ENCODE measurements at regions not wholly inside any gene's neighbourhood (a gene's known extent, or its start where the extent isn't known, plus 50 kb on each side); places are given as distances from the start of the nearest gene placed in this dataset.

- ChIA-PET POLR2A (ENCODE audit: partially characterized antibody) (no interaction called here), CTCF (ENCODE audit: partially characterized antibody) (interaction anchor here (0.7 to 1.0 kb wide), 2 partner anchors 9 to 27 kb away, joined by 3 read pairs; no protein-coding TSS in a partner anchor)
- Histone ChIP-seq H4K5ac (ENCODE audit: insufficient read length, low read depth, low read length) (no peak overlapping the region), H4K91ac (replicated peaks; ENCODE audit: insufficient read length, low read length) (no peak overlapping the region), H2AFZ (ENCODE audit: low read length) (no peak overlapping the region), H3K4me3 (ENCODE audit: extremely low read depth in 1 of 4, insufficient read depth in 2 of 4, low read depth in 3 of 4, low read length in 4 of 4) (no peak overlapping the region), H2AK5ac (ENCODE audit: low read depth, low read length) (no peak overlapping the region), H2BK5ac (ENCODE audit: low read depth, low read length) (no peak overlapping the region), H3K4me1 (replicated peaks in 1 of 4; ENCODE audit: control insufficient read depth in 3 of 4, insufficient read depth in 4 of 4, low read length in 3 of 4) (peaks cover 0 to 5% (median 4%) of the 10 kb centered on the region in 4 experiments; a peak in 3 of 7 replicates), H3K56ac (replicated peaks; ENCODE audit: insufficient read length, low read depth, low read length) (no peak overlapping the region), H3K36me3 (ENCODE audit: control insufficient read depth in 2 of 4, insufficient read depth in 4 of 4, low read length in 3 of 4) (no peaks in the 10 kb centered on the region), H3K27me3 (replicated peaks in 1 of 4; ENCODE audit: control insufficient read depth in 3 of 4, extremely low read depth in 1 of 4, insufficient read depth in 3 of 4, low read length in 3 of 4) (no peaks in the 10 kb centered on the region; a peak in 1 of 7 replicates), H3K4me2 (ENCODE audit: insufficient read depth in 1 of 2, low read depth in 2 of 2, low read length in 2 of 2) (no peak overlapping the region), H3K23me2 (ENCODE audit: low read depth, low read length) (no peaks in the 10 kb centered on the region), H3K79me1 (ENCODE audit: low read depth, low read length) (no peaks in the 10 kb centered on the region), H3K9ac (replicated peaks in 1 of 4; ENCODE audit: extremely low read depth in 1 of 4, low read depth in 3 of 4, low read length in 3 of 4) (no peak overlapping the region), H2BK12ac (ENCODE audit: low read depth, low read length) (no peak overlapping the region), H4K20me1 (replicated peaks in 1 of 2; ENCODE audit: control insufficient read depth in 1 of 2, insufficient read depth in 2 of 2, low read length in 2 of 2) (no peaks in the 10 kb centered on the region), H3K14ac (ENCODE audit: insufficient read length) (no peak overlapping the region), H3K18ac (ENCODE audit: extremely low read depth, low read length) (no peak overlapping the region), H3K4ac (replicated peaks; ENCODE audit: insufficient read length, low read depth, low read length) (no peak overlapping the region), H3K23ac (ENCODE audit: insufficient read length) (no peak overlapping the region), H2BK20ac (ENCODE audit: low read length) (no peak overlapping the region), H3K9me3 (ENCODE audit: insufficient read depth in 2 of 2, low read depth in 1 of 2, low read length in 1 of 2) (no peaks in the 10 kb centered on the region), H3K27ac (ENCODE audit: low read depth, low read length) (no peak overlapping the region), H2BK120ac (replicated peaks; ENCODE audit: low read depth, low read length) (no peak overlapping the region), H2BK15ac (ENCODE audit: low read length) (no peak overlapping the region), H4K8ac (ENCODE audit: extremely low read depth, insufficient read depth, low read length) (no peak overlapping the region), H3K79me2 (ENCODE audit: control insufficient read depth in 1 of 2, insufficient read depth in 2 of 2, low read length in 2 of 2) (no peaks in the 10 kb centered on the region)
- DNase-seq (ENCODE audit: low read depth in 1 of 2, low spot score in 2 of 2) (no peak), FAIRE-seq (no peak)
- 10% methylated on average over 1 of the region's 1 CpG; no CpG with 5 or more reads in 1 of the 2 experiments for WGBS, 2 experiments (ENCODE audit: extremely low coverage in 1 of 2, insufficient coverage in 1 of 2, insufficient read length in 1 of 2, insufficient replicate concordance in 2 of 2, low coverage in 1 of 2, low lambda C conversion rate in 2 of 2, missing lambda C conversion rate in 1 of 2)
- TF ChIP-seq SRF (IDR thresholded peaks at IDR 0.05; ENCODE audit: low read depth, low read length) (no peak), RAD21 (IDR thresholded peaks at IDR 0.05 in 1 of 2, conservative IDR thresholded peaks at IDR 0.05 in 1 of 2; ENCODE audit: low read depth in 2 of 2, low read length in 2 of 2) (peak; percentile 72 to 75), USF2 (IDR thresholded peaks at IDR 0.05; ENCODE audit: low read length) (no peak), SIRT6 (IDR thresholded peaks at IDR 0.05; ENCODE audit: low read length) (no peak), RBBP5 (IDR thresholded peaks at IDR 0.05; ENCODE audit: borderline replicate concordance, low read depth, low read length) (no peak), ATF3 (IDR thresholded peaks at IDR 0.05; ENCODE audit: insufficient read depth, low read depth, low read length) (no peak), SP2 (IDR thresholded peaks at IDR 0.05; ENCODE audit: low read length) (no peak), JUN (IDR thresholded peaks at IDR 0.05; ENCODE audit: low read depth, low read length) (no peak), TBP (IDR thresholded peaks at IDR 0.05; ENCODE audit: low read depth, low read length) (no peak), HDAC2 (IDR thresholded peaks at IDR 0.05; ENCODE audit: borderline replicate concordance in 1 of 2, low read depth in 2 of 2, low read length in 2 of 2) (no peak)
Measured at GRCh38 chr10:51001587-51001986, 72.7 kb upstream of the PRKG1 start.

Data from H1 (cell line).